HG03175 (cell line): ENCODE measurements at regions not wholly inside any gene's neighbourhood (a gene's known extent, or its start where the extent isn't known, plus 50 kb on each side); places are given as distances from the start of the nearest gene placed in this dataset.
"Not testable (repeated sequence)": the region's sequence is repeated elsewhere in the genome, so short reads cannot be mapped to it uniquely, and the experiment has no call there.

Experiments used
- ATAC-seq: cut with Tn5 transposase; IDR thresholded peaks from one replicate; pipeline ENCODE4 v1.9.1; 2021; ENCODE audit warnings: mild to moderate bottlenecking, moderate library complexity; ENCODE audit not compliant: unreplicated experiment

DNA sequence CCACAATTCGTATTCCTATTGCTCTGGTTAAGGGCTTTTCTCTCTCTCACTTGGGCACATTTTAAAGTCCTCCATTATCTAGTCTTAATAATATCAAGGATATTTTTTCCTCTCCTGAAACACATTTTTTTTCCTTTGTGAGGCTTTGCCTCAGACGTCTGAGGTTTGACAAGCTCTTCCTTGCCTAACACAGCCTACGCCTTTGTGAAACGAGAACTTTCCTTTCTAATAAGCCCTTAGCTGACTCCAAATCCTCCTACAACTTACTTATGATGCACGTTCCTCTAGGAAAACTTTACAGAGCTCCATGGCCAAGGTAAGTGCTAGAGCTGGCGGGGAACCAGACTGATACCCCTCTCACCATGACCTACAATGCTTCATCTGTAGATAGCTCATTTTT is 841.5 kb downstream of the SOCS6 start:
- ATAC-seq: no peak

GRCh38 chr18:71125581-71125980 is 836.7 kb downstream of the SOCS6 start:
- no peak for ATAC-seq

- ATAC-seq: no peak
These were observed 827.7 kb downstream of the SOCS6 start for GRCh38 chr18:71116535-71116934.

DNA sequence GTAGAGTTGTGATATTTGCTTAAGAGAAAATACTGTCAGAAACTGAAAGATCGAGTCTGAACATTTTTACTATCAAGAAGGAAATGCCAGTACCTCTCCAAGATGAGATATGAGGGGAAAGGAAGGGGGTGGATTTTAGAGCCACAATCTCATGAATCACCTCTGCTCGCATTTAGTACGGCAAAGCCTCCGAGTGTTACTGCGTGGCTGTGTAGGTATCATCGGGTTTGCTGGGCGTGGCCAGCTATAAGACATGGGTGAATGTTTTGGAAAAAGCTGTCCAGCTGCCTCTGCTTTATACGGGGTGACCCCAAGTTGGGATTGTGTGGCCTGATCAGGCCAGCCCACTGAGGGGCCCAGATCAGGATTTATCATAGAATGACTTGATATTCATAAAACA is 826.4 kb downstream of the SOCS6 start:
- no peak for ATAC-seq

- no peak for ATAC-seq
These were observed 825.8 kb downstream of the SOCS6 start for GRCh38 chr18:71114550-71115210.

DNA sequence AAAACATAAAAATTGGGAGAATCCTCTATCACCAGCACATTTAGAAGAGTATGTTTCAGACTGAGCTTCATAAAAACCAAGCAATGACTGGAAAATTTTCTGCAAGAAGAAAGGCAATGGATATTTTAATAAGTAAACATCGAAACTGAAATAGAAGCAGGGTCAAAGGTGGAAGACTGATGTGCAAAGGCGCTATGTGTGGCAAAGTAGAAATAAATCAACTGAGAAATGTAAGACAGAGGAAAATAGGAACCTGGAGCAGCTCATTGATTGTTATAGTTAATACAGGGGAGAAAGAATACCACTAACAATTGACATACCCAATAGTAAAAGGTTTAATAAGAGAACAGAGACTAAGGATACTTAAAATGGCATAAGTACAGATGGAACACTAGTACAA is 818.4 kb downstream of the SOCS6 start:
- ATAC-seq: no peak

- no peak for ATAC-seq
These were observed 817.9 kb downstream of the SOCS6 start for GRCh38 chr18:71106701-71107100.

DNA sequence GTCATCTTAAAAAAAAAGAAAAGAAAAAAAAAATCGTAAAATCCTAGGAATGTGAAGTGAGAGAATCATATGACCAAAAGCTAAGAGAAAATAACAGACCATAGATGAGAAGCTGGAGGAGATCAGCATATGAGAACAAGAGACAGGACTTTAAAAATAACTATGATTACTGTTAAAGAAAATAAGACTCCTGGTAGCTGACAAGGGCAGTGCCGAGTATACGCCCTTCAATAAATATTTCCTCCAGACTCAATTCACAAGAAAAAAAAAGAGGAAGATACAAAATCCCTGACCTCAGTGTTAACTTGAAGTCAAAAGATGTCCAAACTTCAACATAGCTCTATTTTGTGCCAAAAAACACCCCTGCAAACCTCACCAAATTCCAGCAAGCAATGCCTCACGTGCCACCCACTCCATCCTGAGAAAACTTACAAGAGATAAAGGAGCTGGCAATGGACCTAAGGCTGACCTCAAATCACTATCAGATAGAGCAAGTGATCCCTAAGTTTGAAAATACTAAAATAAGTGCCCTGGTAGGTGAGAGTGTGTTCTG is 817.2 kb downstream of the SOCS6 start:
- no peak for ATAC-seq

- ATAC-seq: no peak
These were observed 816.4 kb downstream of the SOCS6 start for GRCh38 chr18:71105078-71105819.

GRCh38 chr18:71079606-71080005 is 790.8 kb downstream of the SOCS6 start:
- no peak for ATAC-seq

GRCh38 chr18:71077451-71077850 is 788.6 kb downstream of the SOCS6 start:
- ATAC-seq: no peak

GRCh38 chr18:71075147-71075546 is 786.3 kb downstream of the SOCS6 start:
- no peak for ATAC-seq

- ATAC-seq: no peak
These were observed 779.5 kb downstream of the SOCS6 start for GRCh38 chr18:71068338-71068737.

DNA sequence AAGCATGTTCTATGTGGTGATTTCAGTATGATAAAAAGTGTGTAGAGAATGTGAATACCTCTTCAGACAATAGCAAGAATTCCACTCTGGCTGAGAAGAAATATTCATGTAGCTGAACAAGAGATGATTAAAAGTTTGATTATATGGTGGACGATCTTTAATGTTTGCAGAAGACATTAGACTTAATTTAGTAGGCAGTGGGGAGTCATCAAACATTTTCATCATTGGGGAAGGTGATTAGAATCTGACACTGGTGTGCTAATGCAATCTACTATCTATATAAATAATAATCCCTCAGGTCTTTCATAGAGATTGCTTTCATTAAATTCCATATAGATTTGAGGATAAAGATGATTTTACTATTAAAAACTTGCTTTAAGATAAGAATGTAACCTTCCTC is 761.0 kb downstream of the SOCS6 start:
- no peak for ATAC-seq

DNA sequence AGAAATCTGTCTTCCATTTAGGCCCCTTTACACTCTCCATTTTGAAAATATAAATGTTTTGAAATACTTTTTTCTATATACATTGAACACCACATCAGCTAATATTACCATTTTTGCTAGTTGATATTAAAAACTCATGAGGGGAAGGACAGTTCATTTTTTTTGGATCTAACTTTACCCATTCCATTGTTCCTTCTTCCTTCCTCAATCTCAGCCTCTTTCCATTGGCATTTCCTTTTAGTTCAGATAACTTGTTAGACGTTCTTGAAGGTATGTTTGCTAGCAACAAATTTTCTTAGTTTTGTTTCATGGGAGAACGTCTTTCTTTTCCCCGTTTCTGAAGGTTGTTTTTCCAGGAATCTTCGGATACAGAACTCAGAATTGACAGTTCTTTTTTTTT is 759.0 kb downstream of the SOCS6 start:
- no peak for ATAC-seq

GRCh38 chr18:71045331-71046065 is 756.7 kb downstream of the SOCS6 start:
- ATAC-seq: no peak

- ATAC-seq: no peak
These were observed 751.3 kb downstream of the SOCS6 start for GRCh38 chr18:71040161-71040560.

DNA sequence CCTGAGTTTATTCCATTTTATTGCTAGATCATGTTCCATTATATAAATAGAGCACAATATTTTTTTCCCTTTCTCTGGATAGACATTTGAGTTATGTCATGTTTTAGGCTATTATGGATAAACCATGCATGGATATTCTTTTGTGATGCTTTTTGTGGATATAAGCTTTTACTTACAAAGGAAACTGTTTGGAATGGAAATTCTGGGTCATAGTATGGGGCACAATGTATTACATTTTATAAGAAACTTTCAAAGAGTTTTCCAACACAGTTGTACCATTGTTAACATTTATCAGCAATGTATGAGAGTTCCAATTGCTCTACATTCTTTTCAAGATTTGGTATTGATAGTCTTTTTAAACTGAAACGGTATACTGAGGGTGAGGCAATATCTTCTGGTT is 749.4 kb downstream of the SOCS6 start:
- no peak for ATAC-seq

- no peak for ATAC-seq
These were observed 747.9 kb downstream of the SOCS6 start for GRCh38 chr18:71036783-71037182.

DNA sequence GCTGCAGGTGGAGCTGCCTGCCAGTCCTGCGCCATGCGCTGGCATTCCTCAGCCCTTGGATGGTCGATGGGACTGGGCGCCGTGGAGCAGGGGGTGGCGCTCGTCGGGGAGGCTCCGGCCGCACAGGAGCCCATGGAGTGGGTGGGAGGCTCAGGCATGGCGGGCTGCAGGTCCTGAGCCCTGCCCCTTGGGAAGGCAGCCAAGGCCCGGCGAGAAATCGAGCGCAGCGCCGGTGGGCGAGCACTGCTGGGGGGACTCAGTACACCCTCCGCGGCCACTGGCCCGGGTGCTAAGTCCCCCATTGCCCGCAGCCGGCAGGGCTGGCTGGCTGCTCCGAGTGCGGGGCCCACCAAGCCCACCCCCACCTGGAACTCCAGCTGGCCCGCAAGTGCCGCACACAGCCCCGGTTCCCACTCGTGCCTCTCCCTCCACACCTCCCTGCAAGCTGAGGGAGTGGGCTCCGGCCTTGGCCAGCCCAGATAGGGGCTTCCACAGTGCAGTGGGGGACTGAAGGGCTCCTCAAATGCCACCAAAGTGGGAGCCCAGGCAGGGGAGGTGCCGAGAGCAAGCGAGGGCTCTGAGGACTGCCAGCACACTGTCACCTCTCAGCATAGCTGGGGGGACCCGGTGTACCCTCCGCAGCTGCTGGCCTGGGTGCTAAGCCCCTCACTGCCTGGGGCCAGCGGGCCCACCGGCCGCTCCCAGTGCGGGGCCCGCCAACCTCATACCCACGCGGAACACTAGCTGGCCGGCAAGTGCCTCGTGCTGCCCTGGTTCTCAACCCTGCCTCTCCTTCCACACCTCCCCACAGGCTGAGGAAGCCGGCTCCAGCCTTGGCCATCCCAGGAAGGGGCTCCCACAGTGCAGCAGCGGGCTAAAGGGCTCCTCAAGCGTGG is 742.7 kb downstream of the SOCS6 start:
- not testable (repeated sequence) for ATAC-seq

GRCh38 chr18:71030085-71030484 is 741.2 kb downstream of the SOCS6 start:
- ATAC-seq: not testable (repeated sequence)
